IPS DF 6.9 (cell line): ENCODE measurements at regions not wholly inside any gene's neighbourhood (a gene's known extent, or its start where the extent isn't known, plus 50 kb on each side); places are given as distances from the start of the nearest gene placed in this dataset.

Experiments used
- DNase-seq: peaks from one replicate; pipeline ENCODE4 v3.0.0-alpha.2; 2013; ENCODE audit warnings: low read depth, low spot score
- H3K27ac ChIP-seq: one replicate; pipeline ENCODE4 v1.5.1; 2013; ENCODE audit warnings: low read length, control low read depth
- H3K27me3 ChIP-seq: 2 replicates; pipeline ENCODE4 v1.6.1; 2013; ENCODE audit warnings: mild to moderate bottlenecking, low read length; ENCODE audit not compliant: control insufficient read depth, insufficient read depth
- H3K36me3 ChIP-seq: 2 replicates; pipeline ENCODE4 v1.6.1; 2013; ENCODE audit warnings: low read length; ENCODE audit not compliant: control insufficient read depth, insufficient read depth
- H3K4me1 ChIP-seq: 2 replicates; pipeline ENCODE4 v1.6.1; 2013; ENCODE audit warnings: low read length; ENCODE audit not compliant: control insufficient read depth, insufficient read depth
- H3K4me3 ChIP-seq: 2 replicates; pipeline ENCODE4 v1.5.1; 2013; ENCODE audit warnings: mild to moderate bottlenecking, low read length
- H3K9me3 ChIP-seq: 2 replicates; pipeline ENCODE4 v1.6.1; 2013; ENCODE audit warnings: low read length, inconsistent platforms; ENCODE audit not compliant: control insufficient read depth, insufficient read depth
- whole genome bisulfite sequencing: extraction: QIAGEN DNeasy Blood & Tissue Kit; methylation state at CpG from one replicate; pipeline ENCODE4 v1.1.7; 2013; ENCODE audit warnings: mixed read lengths, missing lambda C conversion rate; ENCODE audit not compliant: insufficient read length, insufficient coverage; 5-methylcytosine and 5-hydroxymethylcytosine counted together

DNA sequence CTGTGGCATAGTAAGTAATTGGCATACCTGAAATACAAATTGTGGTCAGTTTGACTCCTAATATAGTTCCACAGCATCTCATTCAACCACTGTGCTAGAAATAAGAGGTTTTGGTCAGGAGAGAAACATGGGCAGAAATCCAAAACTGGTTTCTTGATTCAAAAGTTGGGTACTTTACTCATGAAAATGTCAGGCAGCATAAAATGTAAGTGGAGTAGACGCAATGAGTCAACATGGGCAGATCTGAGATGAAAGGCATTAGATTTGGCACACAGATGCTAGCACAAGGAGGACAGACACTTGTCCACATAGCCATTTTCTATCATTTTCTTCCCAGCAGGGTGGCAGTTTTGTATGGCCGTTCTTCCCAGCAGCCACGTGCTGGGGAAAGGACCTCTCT lies 255.8 kb upstream of the CDIN1 start:
- H3K27me3 ChIP-seq: no peaks in the 10 kb centered on the region
- no CpG with 5 or more reads among the region's 3 CpGs for WGBS
- H3K27ac ChIP-seq: no peak overlapping the region
- H3K4me1 ChIP-seq: no peaks in the 10 kb centered on the region
- no peak overlapping the region for H3K4me3 ChIP-seq
- H3K36me3 ChIP-seq: no peaks in the 10 kb centered on the region
- H3K9me3 ChIP-seq: no peaks in the 10 kb centered on the region
- DNase-seq: no peak

DNA sequence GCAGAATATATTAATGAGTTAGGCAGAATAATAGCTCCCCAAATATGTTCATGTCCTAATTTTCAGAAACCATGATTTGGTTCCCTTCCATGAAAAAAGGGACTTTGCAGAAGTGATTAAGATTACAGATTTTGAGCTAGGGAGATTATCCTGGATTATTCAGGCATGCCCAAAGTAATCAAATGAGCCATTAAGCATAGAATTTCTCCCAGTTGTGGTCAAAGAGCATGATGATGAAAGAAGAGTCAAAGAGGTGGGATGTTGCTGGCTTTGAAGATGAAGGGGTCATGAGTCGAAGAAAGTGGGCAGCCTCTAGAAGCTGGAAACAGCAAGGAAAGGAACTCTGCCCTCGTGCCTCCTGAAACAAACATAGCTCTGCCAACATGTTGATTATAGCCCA lies 254.2 kb upstream of the CDIN1 start:
- no peaks in the 10 kb centered on the region for H3K9me3 ChIP-seq
- H3K27ac ChIP-seq: no peak overlapping the region
- no peak for DNase-seq
- WGBS: no CpG with 5 or more reads among the region's 2 CpGs
- no peaks in the 10 kb centered on the region for H3K36me3 ChIP-seq
- H3K27me3 ChIP-seq: no peaks in the 10 kb centered on the region
- H3K4me3 ChIP-seq: no peak overlapping the region
- H3K4me1 ChIP-seq: no peaks in the 10 kb centered on the region

DNA sequence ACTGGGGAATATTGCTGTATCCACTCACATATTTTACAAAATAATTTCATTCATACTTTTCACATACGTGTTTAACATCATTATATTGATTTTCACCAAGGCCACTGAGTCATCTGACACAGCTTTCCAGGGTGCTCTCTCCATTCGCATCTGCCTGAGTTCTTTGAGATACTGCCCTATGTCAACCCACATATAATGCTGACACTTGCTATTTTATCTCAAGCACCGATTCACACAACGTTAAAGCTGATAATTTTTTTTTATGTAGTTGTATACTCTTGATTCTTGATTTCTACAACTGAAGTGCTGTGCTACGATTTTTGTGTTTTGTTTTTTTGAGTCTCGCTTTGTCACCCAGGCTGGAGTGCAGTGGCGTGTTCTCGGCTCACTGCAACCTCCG lies 249.8 kb upstream of the CDIN1 start:
- WGBS: 100% methylated on average over 1 of the region's 9 CpGs
- Histone ChIP-seq H3K4me3 (no peak overlapping the region), H3K9me3 (no peaks in the 10 kb centered on the region), H3K36me3 (no peaks in the 10 kb centered on the region), H3K4me1 (no peaks in the 10 kb centered on the region), H3K27me3 (no peaks in the 10 kb centered on the region), H3K27ac (no peak overlapping the region)
- DNase-seq: no peak

DNA sequence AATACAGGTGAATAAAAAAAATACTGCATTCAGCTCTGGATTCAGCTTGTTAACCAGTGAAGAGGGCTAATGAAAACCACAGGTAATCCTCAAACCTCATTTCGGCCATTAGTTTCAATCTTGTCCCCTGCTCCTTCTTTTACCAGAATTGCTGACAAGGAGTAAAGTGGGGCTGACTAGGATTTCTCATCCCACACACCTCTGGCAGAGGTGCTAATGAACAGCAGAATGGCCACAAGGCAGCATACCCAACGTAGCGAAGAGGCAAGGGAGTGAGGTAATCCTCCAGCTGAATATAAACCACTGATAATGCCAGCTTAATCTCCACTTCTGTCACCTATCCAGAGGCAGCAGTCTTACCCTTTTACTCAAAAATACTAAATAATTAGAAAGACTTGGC lies 248.8 kb upstream of the CDIN1 start:
- H3K9me3 ChIP-seq: no peaks in the 10 kb centered on the region
- no peak overlapping the region for H3K27ac ChIP-seq
- H3K4me3 ChIP-seq: no peak overlapping the region
- no CpG with 5 or more reads among the region's 3 CpGs for WGBS
- no peaks in the 10 kb centered on the region for H3K27me3 ChIP-seq
- H3K36me3 ChIP-seq: no peaks in the 10 kb centered on the region
- DNase-seq: no peak
- no peaks in the 10 kb centered on the region for H3K4me1 ChIP-seq

DNA sequence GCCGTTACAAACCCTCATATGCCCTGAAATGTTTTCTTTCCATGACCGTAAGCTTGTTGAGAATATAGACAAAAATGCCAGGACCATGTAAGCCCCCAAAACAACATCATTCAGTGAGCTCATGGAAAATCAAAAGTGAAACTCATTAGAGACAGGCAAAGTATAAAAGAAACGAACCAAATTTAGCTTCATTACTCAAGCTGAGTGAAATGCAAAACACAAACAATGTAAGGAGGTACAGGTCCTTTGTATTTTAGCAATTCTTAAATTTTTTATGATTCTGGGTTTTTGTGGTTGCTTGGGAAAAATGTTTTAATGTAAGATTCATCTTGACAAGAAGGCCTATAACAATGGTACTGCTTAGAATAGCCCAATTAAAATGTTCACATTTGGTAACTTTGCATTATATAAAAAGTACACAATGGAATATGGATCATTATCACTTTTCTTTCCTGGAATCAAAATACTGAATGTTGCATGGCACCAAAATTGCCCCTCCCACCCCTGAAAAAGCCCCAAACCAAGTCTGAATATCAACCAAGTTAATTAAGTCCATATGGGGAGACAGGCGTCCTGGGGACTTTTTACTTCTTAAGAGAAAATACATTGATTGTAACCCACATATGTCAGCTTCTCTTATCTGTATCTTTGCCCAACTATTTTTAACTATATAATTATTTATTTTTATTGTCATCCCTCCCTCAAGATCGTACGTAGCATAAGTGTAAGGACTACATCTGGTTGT lies 247.7 kb upstream of the CDIN1 start:
- Histone ChIP-seq H3K27ac (no peak overlapping the region), H3K4me1 (no peaks in the 10 kb centered on the region), H3K27me3 (no peaks in the 10 kb centered on the region), H3K36me3 (no peaks in the 10 kb centered on the region), H3K4me3 (no peak overlapping the region), H3K9me3 (no peaks in the 10 kb centered on the region)
- DNase-seq: no peak
- no CpG with 5 or more reads among the region's 6 CpGs for WGBS

DNA sequence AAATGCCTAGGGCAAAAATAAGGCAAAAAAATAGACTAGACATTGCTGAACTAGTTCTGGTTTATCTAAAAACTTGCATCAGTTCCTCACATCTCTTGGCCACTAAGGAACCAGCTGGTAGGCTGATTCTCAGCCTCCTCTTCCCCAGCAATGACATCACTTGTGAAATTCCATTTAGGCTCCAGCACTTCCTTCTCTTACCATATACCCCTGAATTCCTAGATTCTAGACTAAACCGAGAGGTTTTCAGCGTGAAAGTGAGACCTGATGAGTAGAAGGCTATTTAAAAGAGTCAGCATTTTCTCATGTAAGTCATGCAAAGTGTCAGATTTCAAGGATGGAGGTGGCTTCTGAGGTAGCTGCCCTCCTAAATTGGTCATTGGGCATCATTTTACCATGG lies 247.1 kb upstream of the CDIN1 start:
- DNase-seq: no peak
- Histone ChIP-seq H3K36me3 (no peaks in the 10 kb centered on the region), H3K27ac (no peak overlapping the region), H3K4me3 (no peak overlapping the region), H3K27me3 (no peaks in the 10 kb centered on the region), H3K9me3 (no peaks in the 10 kb centered on the region), H3K4me1 (no peaks in the 10 kb centered on the region)
- WGBS: no CpG with 5 or more reads among the region's 2 CpGs

DNA sequence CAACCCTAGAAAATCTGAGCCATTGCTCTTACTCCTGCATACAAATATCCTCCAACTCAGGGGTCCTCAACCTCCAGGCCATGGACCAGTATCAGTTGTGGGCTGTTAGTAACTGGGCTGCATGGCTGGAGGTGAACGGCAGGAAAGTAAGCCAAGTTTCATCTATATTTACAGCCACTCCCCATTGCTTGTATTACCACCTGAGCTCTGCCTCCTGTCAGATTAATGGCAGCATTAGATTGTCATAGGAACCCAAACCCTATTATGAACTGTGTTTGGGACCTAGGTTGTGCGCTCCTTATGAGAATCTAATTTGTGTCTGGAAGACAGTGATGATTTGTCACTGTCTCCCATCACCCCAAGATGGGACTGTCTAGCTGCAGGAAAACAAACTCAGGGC lies 246.5 kb upstream of the CDIN1 start:
- no CpG with 5 or more reads among the region's 2 CpGs for WGBS
- Histone ChIP-seq H3K36me3 (no peaks in the 10 kb centered on the region), H3K4me1 (no peaks in the 10 kb centered on the region), H3K9me3 (no peaks in the 10 kb centered on the region), H3K27ac (no peak overlapping the region), H3K27me3 (no peaks in the 10 kb centered on the region), H3K4me3 (no peak overlapping the region)
- DNase-seq: no peak

DNA sequence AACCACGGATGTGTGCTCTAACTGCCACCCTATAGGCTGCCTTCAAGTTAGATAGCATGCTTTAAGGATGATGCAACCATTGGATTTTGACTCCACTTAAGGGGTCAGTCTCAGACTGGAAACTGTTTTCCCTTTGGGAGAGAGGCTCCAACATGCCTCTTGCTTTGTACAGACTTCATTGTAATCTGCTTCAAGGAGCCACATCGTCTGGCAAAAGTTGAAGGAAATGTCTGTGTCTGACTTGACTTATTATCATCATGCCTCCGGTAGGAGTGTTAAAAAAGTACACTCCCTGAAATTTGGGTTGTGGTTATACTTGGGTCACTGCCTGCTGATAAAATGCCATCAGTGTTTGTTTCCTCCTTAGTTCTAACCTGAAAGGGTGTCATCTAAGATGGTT lies 245.4 kb upstream of the CDIN1 start:
- Histone ChIP-seq H3K4me3 (no peak overlapping the region), H3K27ac (no peak overlapping the region), H3K9me3 (no peaks in the 10 kb centered on the region), H3K27me3 (no peaks in the 10 kb centered on the region), H3K36me3 (no peaks in the 10 kb centered on the region), H3K4me1 (no peaks in the 10 kb centered on the region)
- DNase-seq: no peak
- WGBS: no CpG with 5 or more reads among the region's 3 CpGs

DNA sequence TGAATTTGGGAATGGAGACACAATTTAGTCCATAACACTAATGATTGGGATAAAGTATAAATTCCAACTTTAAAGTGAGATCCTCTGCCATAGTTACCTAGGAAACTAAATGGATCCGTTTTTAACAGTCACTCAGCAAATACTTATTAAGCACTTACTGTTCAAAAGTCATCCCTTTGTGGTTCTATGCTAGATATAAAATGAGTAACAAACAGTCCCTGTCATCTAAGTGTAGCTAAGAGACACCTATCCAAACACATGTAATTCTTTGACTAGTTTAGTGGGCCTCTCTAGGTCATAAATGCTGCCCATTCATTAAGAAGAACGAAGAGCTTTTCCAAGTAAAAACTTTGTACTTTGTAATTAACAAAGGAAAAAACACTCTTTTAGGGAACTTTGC lies 244.2 kb upstream of the CDIN1 start:
- no peak for DNase-seq
- no CpG with 5 or more reads among the region's 2 CpGs for WGBS
- H3K36me3 ChIP-seq: no peaks in the 10 kb centered on the region

DNA sequence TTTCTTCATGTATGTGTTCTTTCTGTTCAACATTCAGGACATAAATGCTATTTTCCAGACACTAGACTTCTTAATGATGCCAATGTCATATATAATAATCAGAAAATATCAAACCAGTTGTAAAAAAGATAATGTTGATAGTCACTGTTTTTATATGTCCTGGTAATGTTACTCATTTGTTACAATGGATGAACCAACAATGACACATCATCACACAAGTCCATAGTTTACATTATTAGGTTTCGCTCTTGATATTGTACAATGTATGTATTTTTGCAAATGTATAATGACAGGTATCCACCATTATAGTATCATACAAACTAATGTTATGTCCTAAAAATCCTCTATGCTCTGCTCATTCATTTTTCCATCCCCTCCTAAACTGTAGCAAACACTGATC lies 243.8 kb upstream of the CDIN1 start:
- H3K4me3 ChIP-seq: no peak overlapping the region
- no peaks in the 10 kb centered on the region for H3K9me3 ChIP-seq
- WGBS: no CpG with 5 or more reads among the region's 1 CpG
- no peaks in the 10 kb centered on the region for H3K27me3 ChIP-seq
- H3K27ac ChIP-seq: no peak overlapping the region
- DNase-seq: no peak
- no peaks in the 10 kb centered on the region for H3K36me3 ChIP-seq
- no peaks in the 10 kb centered on the region for H3K4me1 ChIP-seq

More for the DNA sequence above, 244.2 kb upstream of the CDIN1 start:
- Histone ChIP-seq H3K27me3 (no peaks in the 10 kb centered on the region), H3K27ac (no peak overlapping the region), H3K4me1 (no peaks in the 10 kb centered on the region), H3K9me3 (no peaks in the 10 kb centered on the region), H3K4me3 (no peak overlapping the region)

DNA sequence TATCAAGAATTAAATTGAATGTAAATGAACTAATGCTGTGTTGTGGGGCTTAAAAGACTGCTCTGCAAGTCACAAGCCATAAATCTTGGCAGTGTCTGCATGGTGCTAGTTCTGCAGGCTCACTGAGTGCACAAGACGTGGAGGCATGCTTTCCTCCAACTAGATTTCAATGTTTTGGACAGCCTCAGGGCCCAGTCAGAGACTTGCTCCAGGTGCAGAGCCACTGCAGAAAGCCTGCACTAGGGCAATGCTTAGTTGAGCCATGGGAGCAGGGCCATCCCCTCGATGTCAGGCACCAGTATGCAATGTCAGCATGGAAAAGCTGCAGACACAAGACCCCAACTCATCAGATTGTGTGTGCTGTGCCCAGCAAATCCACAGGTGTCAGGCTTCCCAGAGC lies 234.5 kb upstream of the CDIN1 start:
- Histone ChIP-seq H3K27ac (no peak overlapping the region), H3K27me3 (no peaks in the 10 kb centered on the region; the same call in 1 of the 2 replicates), H3K4me1 (no peaks in the 10 kb centered on the region), H3K9me3 (no peaks in the 10 kb centered on the region), H3K4me3 (no peak overlapping the region), H3K36me3 (no peaks in the 10 kb centered on the region)
- no peak for DNase-seq
- WGBS: no CpG with 5 or more reads among the region's 2 CpGs
